ENCODE measurements at regions not wholly inside any gene's neighbourhood (a gene's known extent, or its start where the extent isn't known, plus 50 kb on each side); places are given as distances from the start of the nearest gene placed in this dataset.
"Not testable (repeated sequence)": the region's sequence is repeated elsewhere in the genome, so short reads cannot be mapped to it uniquely, and the experiment has no call there.

- no peak overlapping the region for H3K4me3 Mint-ChIP-seq
- no peaks in the 10 kb centered on the region for H3K4me1 Mint-ChIP-seq
- no peaks in the 10 kb centered on the region for H3K27me3 Mint-ChIP-seq
- H3K36me3 Mint-ChIP-seq, result no peaks in the 10 kb centered on the region
- H3K9me3 Mint-ChIP-seq, result no peaks in the 10 kb centered on the region
- no peak overlapping the region for H3K27ac Mint-ChIP-seq
Measured at GRCh38 chrX:734362-734761, 103.8 kb downstream of the SHOX start.

DNA sequence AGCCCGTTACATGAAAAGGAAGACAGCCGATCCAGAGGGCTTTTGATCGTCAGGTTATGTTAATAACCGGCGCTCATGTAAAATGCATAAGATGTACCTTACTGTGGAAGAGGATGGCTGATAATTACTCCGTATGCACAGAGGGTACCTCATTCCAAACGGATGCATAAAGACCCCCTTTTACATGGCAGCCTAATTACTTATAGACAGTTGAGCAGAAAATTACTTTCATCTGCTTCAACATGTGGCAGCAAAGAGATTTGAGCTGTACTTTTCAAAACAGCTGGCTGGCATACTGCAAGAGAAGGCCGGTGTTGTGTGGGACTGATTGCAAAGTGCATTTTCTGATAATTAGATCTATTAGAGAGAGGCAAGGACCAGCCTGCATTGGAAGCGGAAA, 103.4 kb downstream of the SHOX start:
- Mint-ChIP-seq H3K4me3 (no peak overlapping the region), H3K27ac (no peak overlapping the region), H3K4me1 (no peaks in the 10 kb centered on the region), H3K36me3 (no peaks in the 10 kb centered on the region), H3K9me3 (no peaks in the 10 kb centered on the region), H3K27me3 (no peaks in the 10 kb centered on the region)

- no peak overlapping the region for H3K27ac Mint-ChIP-seq
- H3K27me3 Mint-ChIP-seq, result no peaks in the 10 kb centered on the region
- H3K4me1 Mint-ChIP-seq, result no peaks in the 10 kb centered on the region
- H3K4me3 Mint-ChIP-seq, result no peak overlapping the region
- no peaks in the 10 kb centered on the region for H3K36me3 Mint-ChIP-seq
- no peaks in the 10 kb centered on the region for H3K9me3 Mint-ChIP-seq
Measured at GRCh38 chrX:729583-730409, 99.2 kb downstream of the SHOX start.

- H3K4me1 Mint-ChIP-seq, H3K36me3 Mint-ChIP-seq, H3K27ac Mint-ChIP-seq, H3K9me3 Mint-ChIP-seq, H3K27me3 Mint-ChIP-seq, H3K4me3 Mint-ChIP-seq: not testable (repeated sequence)
Measured at GRCh38 chrX:729101-729500, 98.5 kb downstream of the SHOX start.

DNA sequence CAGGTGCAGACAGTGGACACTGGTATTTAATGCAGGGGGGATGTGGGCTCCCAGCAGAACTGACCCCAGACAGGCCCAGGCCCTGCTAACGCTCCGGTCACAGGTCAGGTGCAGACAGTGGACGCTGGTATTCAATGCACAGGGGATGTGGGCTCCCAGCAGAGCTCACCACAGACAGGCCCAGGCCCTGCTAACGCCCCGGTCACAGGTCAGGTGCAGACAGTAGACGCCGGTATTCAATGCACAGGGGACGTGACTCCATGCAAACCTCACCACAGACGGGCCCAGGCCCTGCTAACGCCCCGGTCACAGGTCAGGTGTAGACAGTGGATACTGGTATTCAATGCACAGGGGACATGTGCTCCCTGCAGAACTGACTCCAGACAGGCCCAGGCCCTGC, 98.0 kb downstream of the SHOX start:
- not testable (repeated sequence) for H3K4me3 Mint-ChIP-seq, H3K9me3 Mint-ChIP-seq, H3K36me3 Mint-ChIP-seq, H3K27me3 Mint-ChIP-seq, H3K4me1 Mint-ChIP-seq, H3K27ac Mint-ChIP-seq

DNA sequence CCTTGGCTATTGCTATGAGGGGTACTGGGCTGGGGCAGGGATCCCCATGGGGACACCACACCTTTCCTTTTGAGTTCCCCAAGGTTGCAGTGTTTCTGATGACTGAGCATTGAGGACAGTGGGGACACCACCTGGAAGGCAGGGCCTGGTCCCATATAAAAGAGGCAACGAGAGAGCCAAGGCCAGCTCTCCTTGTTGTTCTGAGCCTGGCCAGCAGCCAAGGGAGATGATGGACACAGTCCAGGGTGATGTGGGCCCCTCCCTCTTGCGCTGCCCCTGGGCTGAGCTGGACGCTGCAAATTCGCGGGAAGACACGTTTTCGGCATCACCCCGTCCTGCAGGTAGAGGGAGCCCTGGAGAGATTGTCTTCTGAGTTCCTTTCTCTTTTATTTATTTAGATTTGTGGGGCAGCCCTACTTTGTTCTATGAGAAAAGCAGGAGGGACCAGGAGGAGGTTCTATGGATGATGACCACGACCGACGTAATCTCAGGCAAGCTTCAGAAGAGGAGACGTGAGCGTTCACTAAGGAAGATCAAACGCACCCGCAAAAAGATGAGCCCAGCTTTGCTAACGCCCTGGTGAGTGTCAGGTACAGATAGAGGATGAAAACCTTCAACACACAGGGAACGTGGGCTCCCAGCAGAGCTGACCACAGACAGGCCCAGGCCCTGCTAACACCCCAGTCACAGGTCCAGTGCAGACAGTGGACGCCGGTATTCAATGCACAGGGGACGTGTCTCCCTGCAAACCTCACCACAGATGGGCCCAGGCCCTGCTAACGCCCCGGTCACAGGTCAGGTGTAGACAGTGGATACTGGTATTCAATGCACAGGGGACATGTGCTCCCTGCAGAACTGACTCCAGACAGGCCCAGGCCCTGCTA, 97.4 kb downstream of the SHOX start:
- no peak overlapping the region for H3K27ac Mint-ChIP-seq
- no peak overlapping the region for H3K4me3 Mint-ChIP-seq
- H3K9me3 Mint-ChIP-seq, result no peaks in the 10 kb centered on the region
- no peaks in the 10 kb centered on the region for H3K36me3 Mint-ChIP-seq
- H3K27me3 Mint-ChIP-seq, result no peaks in the 10 kb centered on the region
- no peaks in the 10 kb centered on the region for H3K4me1 Mint-ChIP-seq

DNA sequence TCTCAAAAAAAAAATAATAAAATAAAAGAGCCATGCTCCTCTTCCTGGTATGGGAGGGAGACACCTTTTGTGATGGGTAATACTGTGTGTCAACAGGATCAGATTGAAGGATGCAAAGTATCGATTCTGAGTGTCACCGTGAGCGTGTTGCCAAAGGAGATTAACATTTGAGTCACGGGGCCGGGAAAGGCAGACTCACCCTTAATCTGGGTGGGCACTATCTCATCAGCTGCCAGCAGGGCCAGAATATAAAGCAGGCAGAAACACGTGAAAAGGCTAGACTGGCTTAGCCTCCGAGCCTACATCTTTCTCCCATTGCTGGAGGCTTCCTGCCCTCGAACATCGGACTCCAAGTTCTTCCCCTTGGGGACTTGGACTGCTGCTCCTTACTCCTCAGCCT, 95.4 kb downstream of the SHOX start:
- Mint-ChIP-seq H3K4me3 (no peak overlapping the region), H3K9me3 (no peaks in the 10 kb centered on the region), H3K4me1 (no peaks in the 10 kb centered on the region), H3K27ac (no peak overlapping the region), H3K27me3 (no peaks in the 10 kb centered on the region), H3K36me3 (no peaks in the 10 kb centered on the region)

DNA sequence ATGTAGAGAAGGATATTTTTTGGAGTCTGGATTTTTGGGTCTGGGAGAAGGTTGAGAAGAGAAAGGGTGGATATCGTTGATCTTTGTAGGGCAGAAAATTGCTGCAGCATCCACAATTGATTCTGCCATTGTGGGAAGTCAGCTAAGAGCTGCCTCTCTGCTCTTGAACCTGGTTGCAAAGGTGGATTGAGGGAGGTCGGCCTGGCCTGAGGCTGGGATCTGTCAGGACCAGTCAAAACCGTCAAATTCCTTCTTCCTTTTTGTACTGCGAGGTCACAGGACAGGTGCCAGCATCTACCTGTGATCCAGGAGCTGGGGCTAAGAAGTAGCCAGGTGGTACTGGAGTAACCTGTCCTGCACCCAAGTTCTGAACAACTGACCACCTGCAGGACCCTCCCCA, 93.7 kb downstream of the SHOX start:
- Mint-ChIP-seq H3K27me3 (peaks cover 1% of the 10 kb centered on the region), H3K9me3 (no peaks in the 10 kb centered on the region), H3K4me1 (no peaks in the 10 kb centered on the region), H3K36me3 (no peaks in the 10 kb centered on the region), H3K27ac (no peak overlapping the region), H3K4me3 (no peak overlapping the region)

DNA sequence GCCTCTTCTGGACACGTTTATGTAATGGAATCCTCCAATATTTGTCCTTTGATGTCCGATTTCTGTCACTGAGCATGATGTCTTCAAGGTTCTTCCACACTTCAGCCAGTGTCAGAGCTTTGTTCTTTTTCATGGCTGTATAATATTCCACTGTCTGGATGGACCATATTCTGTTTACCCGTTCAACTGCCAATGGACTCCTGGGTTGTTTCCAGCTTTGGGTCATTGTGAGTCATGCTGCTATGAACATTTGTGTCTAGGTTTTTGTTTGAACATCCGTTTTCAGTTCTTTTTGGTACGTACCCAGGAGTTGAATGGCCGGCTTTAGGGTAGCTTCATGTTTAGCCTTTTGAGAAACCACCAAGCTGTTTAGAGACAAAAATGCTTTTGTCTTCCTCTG, 93.2 kb downstream of the SHOX start:
- no peaks in the 10 kb centered on the region for H3K36me3 Mint-ChIP-seq

DNA sequence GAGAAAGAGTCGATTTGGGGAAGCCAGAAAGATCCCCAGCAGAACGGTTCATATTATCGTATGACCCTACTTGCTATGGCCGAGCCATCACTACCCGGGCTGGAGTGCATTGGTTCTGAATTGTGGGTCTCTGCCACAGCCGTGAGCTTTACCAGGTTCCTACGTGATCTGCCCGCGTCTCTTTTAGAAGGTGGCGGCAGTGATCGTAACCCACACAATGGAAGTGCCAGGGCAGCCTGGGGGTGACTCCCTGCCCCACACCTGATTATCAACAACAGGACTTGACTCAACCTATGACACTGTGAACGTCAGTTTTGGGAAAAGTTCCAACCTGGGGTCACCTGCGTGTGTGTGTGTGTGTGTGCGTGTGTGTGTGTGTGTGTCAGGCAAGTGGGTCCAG, 90.8 kb downstream of the SHOX start:
- H3K27ac Mint-ChIP-seq, result no peak overlapping the region
- H3K9me3 Mint-ChIP-seq, result peaks cover 4% of the 10 kb centered on the region
- H3K4me3 Mint-ChIP-seq, result no peak overlapping the region
- H3K27me3 Mint-ChIP-seq, result peaks cover 1% of the 10 kb centered on the region
- no peaks in the 10 kb centered on the region for H3K4me1 Mint-ChIP-seq
- H3K36me3 Mint-ChIP-seq, result no peaks in the 10 kb centered on the region

More for the DNA sequence above, 93.2 kb downstream of the SHOX start:
- Mint-ChIP-seq H3K9me3 (no peaks in the 10 kb centered on the region), H3K27ac (no peak overlapping the region), H3K4me3 (no peak overlapping the region), H3K27me3 (peaks cover 1% of the 10 kb centered on the region), H3K4me1 (no peaks in the 10 kb centered on the region)

DNA sequence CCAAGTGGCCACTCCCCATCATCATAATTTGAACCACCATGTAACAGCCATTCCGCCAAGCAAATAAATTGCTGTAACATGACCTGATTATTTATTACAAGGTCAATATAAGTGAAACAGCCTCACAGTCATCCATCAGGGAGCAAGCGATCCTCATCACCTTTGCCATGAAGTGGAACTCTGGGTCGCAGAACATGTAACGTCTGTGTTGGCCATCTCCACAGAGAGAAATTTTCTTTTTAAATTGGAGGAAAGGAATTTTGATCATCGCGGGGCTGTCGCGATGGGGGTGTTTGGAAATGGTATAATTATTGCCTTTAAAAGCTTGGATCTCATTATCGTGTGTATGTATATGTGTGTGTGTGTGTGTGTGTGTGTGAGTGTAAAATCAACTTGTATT, 90.2 kb downstream of the SHOX start:
- Mint-ChIP-seq H3K4me3 (no peak overlapping the region), H3K27me3 (peaks cover 1% of the 10 kb centered on the region)

DNA sequence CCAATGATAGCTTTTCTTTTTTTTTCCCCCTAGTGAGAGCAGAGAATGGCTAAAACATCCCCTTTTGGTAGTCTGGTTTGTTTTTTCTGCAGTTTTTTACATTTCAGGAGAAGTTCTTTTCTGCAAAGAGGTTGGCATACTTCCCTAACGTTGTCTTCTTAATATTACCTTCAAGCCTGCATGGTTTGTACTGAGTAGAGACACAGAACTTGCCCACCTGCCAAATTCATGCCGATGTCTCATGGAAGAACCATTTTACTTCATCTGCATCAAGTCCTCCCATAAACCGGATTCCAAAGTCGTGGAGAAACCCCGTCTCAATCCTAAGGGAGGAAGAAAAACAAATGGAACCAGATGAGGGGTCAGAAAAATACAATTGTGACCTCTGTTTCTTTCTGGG, 89.7 kb downstream of the SHOX start:
- no peaks in the 10 kb centered on the region for H3K4me1 Mint-ChIP-seq
- H3K9me3 Mint-ChIP-seq, result peaks cover 4% of the 10 kb centered on the region
- H3K27me3 Mint-ChIP-seq, result peaks cover 1% of the 10 kb centered on the region
- no peaks in the 10 kb centered on the region for H3K36me3 Mint-ChIP-seq
- no peak overlapping the region for H3K4me3 Mint-ChIP-seq
- H3K27ac Mint-ChIP-seq, result no peak overlapping the region

More for the DNA sequence above, 90.2 kb downstream of the SHOX start:
- Mint-ChIP-seq H3K27ac (no peak overlapping the region), H3K36me3 (no peaks in the 10 kb centered on the region), H3K4me1 (no peaks in the 10 kb centered on the region), H3K9me3 (peaks cover 4% of the 10 kb centered on the region)

DNA sequence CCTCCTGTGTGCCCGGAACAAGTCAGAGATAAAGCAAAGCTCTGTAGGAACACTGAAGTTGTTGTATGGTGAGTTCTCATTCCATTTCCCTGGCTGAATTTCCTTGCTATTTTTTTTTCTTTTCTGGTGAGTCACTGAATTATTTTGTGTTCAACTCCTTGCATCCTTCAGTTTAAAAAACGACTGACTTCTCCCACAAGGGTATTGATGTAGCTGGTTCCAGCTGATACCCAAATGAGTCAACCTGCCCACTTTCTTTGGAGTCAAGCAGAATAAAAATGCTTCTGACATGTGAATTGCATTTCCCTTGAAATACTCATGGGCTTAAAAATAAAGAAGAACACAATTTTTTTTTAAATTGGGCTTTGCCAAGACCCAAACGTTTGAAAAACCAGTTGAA, 85.5 kb downstream of the SHOX start:
- Mint-ChIP-seq H3K36me3 (peaks cover 3% of the 10 kb centered on the region), H3K4me3 (no peak overlapping the region), H3K27ac (no peak overlapping the region), H3K4me1 (no peaks in the 10 kb centered on the region), H3K27me3 (peaks cover 5% of the 10 kb centered on the region), H3K9me3 (peaks cover 17% of the 10 kb centered on the region)

- Mint-ChIP-seq H3K9me3 (peaks cover 17% of the 10 kb centered on the region), H3K27ac (no peak overlapping the region), H3K27me3 (peaks cover 3% of the 10 kb centered on the region), H3K4me1 (no peaks in the 10 kb centered on the region), H3K4me3 (no peak overlapping the region), H3K36me3 (peaks cover 3% of the 10 kb centered on the region)
Measured at GRCh38 chrX:714131-714530, 83.5 kb downstream of the SHOX start.

All from activated naive CD4-positive, alpha-beta T cell treated with anti-CD3 and anti-CD28 coated beads, Interleukin-2, amount 50 U/mL, for 24 hours (primary cell).